GOT3 (cell line): ENCODE measurements at regions not wholly inside any gene's neighbourhood (a gene's known extent, or its start where the extent isn't known, plus 50 kb on each side); places are given as distances from the start of the nearest gene placed in this dataset.
"Not testable (repeated sequence)": the region's sequence is repeated elsewhere in the genome, so short reads cannot be mapped to it uniquely, and the experiment has no call there.

Experiments used
- DNase-seq: peaks from one replicate; lab custom pipeline; 2025; ENCODE audit warnings: mixed read lengths; lab: John Stamatoyannopoulos, UW

DNA sequence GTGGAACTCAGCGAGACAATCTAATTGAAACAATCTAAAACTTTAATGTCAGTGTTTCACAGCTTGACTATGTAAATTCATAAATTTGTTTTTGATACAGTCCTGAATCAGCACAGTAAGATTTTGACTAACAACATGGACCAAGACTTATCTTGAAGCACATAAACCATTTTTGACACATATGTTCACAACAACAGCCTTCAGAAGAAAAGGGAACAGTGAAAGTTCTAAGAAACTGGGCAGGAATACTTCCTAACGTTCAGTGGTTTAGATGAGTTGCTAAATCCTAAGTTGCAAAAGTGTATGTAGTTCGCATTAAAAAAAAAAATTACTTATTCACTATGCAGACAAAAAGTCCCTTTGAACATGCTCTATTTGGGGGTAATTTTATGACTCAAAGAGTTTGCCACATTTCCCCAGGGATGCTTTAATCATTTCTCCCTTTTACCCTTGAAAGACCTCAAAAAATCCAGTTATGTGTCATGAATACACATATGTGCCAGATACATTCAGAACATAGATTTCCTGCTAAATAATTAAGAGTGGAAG lies 120.2 kb downstream of the MRPL39 start:
- no peak for DNase-seq

DNA sequence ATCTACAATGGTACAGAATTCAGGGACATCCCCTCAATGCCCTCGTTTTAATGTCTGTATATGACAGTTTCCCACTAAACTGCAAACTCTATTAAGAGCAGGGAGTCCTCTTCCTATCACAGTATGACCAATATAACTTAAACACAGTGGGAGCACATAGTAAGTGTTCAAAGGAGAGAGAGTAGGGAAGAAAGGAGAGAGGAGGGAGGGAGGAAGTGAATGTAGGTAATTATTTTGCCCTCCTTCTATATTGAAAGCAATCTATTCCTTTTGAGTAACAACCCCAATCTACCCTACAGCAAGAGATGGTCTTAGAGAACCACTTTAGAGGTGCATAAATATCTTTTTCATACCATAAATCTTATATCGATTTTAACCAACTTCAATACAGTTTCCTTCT lies 121.4 kb downstream of the MRPL39 start:
- no peak for DNase-seq

DNA sequence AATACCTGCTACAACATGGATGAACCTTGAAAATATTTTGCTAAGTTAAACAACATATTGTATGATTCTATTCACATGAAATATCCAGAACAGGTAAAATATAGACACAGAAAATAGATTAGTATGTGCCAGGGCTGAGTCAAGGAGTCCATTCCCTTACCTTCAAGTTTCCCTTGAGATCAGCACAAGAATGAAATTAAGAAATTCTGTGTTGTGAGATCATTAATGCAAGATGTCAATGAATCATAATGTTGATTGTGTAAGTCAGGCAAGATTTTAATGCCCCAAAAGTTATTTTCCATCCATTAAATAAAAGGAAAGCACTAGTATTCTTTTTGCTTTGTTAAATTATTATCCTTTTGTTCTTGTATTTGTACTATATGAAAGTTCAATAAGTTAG lies 139.4 kb downstream of the MRPL39 start:
- no peak for DNase-seq

DNA sequence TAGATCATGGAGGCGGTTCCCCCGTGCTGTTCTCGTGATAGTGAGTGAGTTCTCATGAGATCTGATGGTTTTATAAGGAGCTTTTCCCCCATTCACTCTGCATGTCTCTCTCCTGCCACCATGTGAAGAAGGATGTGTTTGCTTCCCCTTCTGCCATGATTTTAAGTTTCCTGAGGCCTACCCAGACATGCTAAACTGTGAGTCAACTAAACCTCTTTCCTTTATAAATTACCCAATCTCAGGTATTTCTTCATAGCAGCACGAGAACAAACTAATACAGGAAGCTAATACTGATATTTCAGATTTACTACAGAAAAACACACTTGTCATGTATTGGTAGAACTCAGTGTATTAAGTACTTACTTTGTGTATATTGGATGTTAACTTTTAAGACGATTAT lies 140.2 kb downstream of the MRPL39 start:
- not testable (repeated sequence) for DNase-seq

DNA sequence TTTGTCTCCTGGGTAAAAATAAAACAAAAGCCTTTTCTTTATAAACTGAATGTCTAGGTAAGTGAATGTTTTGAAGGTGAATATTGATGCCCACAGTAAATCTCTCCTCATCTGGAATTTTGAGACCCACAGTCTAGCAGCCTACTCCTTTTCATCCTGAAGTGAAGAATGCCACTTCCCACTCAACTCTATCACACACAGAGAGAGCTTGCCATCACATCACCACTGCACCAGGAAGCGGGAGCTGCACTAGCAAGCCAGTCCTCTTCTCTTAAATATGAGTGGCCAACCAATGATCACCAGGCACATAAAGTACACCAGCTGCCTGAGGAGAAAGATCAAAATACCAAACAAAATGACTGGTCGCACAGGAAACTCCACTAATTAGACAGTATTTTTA lies 140.8 kb downstream of the MRPL39 start:
- DNase-seq, result no peak

DNA sequence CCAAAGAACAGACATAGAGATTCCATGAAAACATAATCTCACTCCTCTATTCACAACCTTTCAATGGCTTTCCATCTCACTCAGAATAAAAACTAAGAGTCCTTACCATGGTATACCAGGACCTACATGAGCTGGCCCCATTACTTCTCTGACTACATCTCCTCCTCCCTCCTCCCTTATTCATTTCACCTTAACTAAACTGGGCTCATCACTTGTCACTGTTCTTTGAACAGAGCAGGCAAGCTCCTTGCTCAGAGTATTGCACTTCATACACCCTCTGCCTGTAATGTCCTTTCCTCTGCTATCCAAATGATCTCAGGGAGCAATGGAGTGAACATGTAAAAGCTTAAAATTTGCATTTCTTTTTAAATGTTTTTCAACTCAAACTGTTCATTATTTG lies 142.0 kb downstream of the MRPL39 start:
- DNase-seq, result no peak

DNA sequence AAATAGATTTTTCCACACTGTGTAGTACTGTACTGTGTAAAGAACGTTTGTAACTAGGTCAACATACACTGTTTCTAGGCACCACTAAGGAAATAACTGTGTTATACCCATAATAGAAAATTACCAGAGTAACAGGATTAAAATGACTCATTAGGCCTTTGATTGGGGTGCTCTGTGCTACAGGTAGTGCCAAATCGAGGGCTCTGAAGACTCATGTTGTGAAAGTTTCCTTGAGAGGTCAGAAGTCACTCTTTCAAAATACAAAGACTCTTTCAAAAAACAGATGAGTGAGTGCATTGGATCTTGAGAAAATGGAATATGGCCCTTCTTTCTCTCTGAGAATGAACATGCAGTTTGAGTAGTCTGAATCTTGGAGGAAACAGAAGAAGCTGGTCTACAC lies 143.0 kb downstream of the MRPL39 start:
- DNase-seq, result no peak

DNA sequence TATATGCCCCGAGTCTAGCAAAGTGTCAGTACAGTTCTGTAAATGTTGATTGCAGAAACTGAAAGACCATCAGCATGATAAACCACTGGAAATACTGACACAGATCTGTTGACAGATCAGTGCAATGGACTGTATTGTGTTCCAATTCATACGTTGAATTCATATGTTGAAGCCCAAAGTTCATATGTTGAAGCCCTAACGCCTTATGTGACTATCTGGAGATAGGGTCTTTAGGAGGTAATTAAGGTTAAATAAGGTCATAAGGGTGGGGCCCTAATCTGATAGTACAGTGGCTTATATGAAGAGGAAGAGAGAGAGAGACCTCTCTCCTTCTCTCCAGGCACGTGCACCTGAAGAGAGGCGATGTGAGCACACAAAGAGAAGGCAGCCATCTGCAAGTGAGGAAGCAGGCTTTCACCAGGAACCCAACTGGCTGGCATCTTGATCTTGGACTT lies 144.7 kb downstream of the MRPL39 start:
- no peak for DNase-seq

DNA sequence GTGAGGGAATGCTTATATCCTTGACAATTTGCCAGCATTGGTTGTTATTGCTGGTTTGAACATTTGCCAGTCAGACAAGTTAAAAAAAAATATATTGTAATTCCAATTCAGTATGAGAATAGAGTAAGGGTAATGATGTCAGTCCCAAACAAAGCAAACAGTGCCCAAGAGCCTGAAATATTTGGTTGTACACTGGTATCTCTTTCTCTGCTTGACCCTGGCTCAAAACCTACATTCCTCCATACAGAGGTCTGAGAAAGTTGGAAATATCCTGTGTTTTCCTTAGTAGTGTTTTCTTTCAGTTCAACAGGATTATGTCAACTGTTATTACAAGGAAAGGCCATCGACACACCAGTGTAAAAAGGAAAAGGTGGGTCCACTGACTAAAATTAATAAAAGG lies 145.6 kb downstream of the MRPL39 start:
- DNase-seq, result no peak

DNA sequence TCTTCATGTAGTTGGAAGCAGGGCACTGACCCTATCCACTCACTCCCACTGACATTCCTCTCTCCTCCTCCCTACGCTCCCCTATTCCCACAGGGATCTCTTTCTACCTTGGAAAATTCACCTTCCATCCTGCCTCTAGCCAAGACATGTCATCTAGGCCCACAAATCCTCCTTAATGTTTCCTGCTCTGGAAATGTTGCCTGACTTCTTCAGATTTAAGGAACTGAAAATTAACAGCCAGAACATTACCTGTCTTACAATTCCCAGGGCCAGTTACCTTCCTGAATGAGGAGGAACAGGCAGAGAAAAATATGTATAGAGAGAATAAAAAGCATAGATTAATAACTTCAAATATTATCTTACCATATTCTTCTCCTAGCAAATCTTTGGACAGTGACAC lies 147.3 kb downstream of the MRPL39 start:
- DNase-seq, result no peak

DNA sequence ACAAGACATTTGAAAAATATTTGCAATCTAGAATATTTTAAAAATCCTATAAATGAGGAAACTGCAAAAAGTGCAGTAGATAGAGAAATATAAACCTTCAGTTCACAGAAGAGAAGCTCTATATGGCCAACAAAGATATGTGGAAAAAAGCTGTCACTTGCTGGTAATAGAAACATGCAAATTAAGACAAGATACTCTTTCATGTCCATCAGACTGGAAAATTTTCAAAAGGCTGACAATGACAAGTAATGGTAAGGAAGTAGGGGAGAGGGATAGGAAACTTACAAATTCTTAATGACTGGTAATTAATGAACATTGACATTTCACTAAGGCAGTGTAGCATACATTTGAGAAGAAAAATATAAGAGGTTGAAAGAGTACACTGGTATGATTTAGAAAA lies 147.9 kb downstream of the MRPL39 start:
- DNase-seq, result no peak

DNA sequence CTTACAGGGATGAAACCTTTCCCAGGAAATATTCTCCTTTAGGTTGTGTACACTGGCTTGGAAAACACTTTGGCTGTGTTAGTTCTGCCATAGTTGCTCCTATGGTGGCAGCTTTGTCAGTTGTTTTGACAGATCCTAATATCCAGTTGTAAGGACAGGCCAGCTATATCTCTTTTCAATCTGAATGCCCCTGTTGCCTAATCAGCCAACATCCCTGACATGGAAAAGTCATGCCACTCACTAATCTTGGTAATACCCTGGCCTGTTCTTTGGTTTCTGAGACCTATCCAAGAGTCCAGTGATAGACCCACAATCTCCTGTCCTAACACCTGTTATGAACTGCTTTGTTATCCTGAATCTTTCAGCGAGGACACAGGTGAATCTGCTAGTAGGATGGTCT lies 148.8 kb downstream of the MRPL39 start:
- DNase-seq, result no peak

DNA sequence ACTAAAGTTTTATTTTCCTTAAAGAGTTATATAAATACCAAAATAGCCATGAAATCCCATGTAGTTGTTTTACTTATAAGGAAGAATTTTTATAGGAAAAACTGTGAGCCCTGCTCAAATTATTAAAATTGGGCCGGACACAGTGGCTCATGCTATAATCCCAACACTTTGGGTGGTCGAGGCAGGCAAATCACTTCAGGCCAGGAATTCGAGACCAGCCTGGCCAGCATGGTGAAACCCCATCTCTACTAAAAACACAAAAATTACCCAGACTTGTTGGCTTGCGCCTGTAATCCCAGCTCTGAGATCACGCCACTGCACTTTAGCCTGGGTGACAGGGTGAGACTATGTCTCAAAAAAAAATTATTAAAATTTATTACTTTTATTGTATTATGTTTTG lies 149.3 kb downstream of the MRPL39 start:
- no peak for DNase-seq

DNA sequence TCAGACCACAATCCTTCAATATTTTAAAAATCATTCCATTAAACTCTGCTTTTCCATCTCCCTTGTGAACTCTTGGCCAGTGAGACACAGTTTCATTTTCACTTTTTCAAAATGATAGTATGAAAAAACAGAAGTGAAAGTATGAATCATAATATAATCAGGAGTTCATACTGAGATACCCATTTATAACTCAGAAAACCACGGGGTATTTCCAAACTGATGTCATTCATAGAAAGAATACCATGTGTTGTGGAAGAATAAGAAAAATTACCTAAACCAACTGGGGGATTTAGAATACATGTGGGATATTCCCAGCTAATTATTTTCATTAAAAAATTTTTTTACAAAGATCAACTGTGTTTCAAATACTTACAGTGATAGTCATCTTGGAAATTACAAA lies 149.9 kb downstream of the MRPL39 start:
- DNase-seq, result no peak

DNA sequence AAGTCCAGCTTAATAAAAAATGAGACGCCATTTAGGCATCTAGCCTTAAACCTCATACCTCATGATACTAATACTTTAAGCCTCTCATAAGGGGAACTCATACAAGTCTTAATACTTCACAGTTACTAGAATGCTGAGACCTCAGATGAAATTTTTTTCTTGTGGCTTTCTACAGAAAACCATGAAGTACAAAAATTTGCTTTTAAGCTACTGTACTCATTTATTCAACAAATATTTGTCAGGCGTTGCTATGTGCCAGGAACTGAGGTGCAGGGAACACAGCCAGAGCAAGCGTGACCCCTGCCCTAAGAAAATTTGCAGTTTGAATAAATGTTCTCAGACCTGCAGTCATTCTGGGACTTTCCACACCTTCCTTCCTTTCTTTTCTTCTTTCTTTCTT lies 150.6 kb downstream of the MRPL39 start:
- no peak for DNase-seq

DNA sequence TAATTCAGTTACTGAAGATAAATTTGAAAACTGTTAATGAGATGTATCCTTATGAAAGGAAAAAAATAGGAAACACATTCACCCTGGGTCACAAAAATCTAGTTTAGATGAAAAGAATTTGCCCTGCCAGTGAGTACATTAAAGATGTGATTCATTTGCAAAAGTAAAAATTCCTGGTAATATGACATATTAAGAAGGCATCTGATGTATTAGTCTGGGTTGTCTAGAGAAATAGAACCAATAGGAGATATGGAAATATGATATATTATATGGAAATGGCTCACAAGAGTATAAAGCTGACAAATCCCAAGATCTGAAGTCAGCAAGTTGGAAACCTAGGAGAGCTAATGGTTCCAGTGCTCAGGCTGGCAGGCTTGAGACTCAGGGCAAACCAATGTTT lies 153.8 kb downstream of the MRPL39 start:
- no peak for DNase-seq

DNA sequence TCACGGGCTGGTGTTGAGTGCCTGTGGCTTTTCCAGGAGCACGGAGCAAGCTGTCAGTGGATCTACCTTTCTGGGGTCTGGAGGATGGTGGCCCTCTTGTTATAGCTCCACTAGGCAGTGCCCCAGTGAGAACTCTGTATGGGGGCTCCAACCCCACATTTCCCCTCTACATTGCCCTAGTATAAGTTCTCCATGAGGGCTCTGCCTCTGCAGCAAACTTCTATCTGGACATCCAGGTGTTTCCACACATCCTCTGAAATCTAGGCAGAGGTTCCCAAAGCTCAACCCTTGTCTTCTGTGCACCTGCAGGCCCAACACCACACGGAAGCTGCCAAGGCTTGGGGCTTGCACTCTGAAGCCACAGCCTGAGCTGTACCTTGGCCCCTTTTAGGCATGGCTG lies 157.3 kb downstream of the MRPL39 start:
- no peak for DNase-seq

DNA sequence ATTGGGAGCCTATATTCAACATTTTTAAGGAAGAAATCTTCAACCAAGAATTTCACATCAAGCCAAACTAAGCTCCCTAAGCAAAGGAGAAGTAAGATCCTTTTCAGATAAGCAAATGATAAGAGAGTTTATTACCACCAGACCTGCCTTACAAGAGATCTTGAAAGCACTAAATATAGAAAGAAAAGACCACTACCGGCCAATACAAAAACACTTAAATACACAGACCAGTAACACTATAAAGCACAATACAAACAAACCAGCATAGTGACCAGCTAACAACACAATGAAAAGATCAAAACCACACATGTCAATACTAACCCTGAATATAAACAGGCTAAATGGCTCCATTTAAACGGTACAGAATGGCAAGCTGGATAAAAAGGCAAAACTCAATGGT lies 165.4 kb downstream of the MRPL39 start:
- no peak for DNase-seq

DNA sequence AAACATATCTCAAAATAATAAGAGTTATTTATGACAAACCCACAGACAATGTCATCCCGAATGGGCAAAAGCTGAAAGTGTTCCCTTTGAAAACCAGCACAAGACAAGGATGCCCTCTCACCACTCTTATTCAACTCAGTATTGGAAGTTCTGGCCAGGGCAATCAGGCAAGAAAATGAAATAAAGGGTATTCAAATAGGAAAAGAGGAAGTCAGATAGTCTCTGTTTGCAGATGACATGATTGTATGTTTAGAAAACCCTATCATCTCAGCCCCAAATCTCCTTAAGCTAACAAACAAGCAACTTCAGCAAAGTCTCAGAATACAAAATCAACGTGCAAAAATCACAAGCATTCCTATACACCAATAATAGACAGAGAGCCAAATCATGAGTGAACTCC lies 169.8 kb downstream of the MRPL39 start:
- not testable (repeated sequence) for DNase-seq

DNA sequence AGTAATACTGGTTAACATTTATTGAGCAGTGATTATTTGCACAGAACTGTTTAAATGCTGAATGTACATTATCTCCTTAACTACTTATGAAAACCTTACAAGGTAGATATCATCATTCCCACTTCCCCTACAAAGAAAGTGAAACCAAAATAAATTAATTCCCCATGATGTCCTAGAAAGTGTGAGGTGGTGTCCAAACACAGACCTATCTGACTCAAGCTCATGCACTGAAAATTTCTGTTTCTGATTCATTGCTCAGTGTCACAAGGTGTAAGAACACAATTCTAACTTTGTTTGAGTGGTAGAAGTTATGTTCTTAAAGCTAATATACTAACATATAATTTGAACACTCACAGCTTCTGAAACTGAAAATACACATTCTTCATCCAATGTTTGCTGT lies 178.7 kb downstream of the MRPL39 start:
- no peak for DNase-seq

DNA sequence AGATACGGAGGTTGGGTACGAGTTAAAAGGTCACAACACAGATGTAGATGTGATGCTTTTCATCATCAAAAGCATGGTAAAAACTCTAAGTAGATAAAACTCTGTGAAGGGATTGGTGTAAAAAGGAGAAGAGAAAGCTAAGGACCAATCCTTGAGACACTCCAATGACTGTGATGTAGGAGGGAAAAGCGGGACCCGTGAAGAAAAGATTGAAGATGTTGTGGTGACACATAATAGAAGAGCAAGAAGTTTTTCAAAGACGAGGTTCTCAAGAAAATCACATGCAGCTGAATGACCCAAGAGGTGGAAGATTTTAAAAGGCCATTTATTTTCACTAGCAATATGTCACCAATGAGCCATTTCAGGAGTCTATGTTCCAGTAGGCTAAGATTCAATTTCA lies 179.5 kb downstream of the MRPL39 start:
- no peak for DNase-seq

DNA sequence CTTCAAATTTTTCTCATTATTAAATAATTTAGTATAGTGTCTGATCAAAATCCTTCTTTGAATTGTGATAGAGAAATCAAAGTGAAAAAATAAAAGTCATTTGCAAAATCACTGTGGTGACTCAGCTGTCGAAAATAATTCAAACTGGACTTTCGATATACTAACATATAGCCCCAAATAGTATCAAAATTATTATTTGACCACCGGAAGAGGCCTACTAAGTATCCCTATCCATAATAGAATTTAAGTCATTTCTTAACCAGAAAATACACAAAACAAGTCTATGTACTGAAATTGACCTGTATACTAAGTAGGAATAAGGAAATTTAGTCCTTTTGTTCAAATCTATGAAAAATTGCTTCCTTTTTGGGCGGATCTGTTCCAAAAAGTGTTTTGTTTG lies 180.7 kb downstream of the MRPL39 start:
- no peak for DNase-seq

DNA sequence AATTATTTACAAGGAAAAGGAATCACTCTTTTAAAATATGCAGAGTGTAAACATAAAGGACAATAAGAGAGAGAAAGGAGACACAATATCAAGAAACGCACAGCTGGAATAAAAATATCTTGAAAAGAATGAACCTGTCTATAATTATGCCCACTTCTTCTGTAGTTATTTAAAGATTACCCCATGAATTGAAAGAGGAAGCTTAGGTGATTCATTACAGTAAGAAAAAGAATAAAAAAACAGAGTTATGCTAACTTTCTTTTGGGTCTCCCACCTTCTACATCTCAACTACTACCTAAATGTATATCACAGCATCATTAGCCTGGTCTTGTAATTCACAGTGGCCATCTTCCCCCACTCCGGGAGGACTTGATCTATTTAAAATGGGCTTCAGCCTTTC lies 182.1 kb downstream of the MRPL39 start:
- DNase-seq, result no peak

DNA sequence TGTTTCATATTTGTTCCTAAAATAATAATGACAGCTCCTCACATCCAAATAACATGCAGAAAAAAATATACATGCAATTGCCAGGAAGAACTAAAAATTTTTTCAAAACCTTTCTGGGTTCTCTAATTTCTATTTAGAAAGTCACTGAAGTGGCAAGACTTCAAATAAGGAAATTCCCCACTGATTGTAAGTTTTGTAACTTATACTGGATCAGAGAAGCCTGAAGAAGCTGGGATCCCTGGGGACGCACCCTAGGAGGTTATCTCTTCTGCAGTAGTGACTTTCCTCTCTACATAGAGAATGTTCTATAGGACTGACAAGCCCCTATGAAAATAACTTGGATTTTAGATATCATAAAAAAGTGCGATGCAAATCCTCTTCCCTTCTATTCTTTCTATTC lies 182.6 kb downstream of the MRPL39 start:
- no peak for DNase-seq

DNA sequence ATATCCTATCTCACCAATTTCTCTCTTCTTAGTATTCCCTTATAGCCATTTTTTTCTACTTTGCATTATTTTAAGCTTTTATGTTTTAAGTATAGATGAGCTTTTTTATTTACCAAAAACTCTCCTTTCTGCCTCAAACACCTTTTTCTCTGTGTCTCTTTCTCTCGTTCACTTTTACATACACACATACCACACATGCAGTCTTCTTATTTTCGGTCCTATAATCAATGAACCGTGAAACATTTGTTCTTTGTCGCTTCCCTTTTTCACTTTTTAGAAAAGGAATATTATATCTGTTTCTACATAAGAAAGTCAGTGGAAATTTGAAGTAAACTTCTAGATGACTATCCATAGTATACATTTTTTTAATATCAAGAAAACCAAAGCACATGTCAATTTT lies 183.2 kb downstream of the MRPL39 start:
- no peak for DNase-seq
